DOHH2 (cell line): ENCODE measurements at regions not wholly inside any gene's neighbourhood (a gene's known extent, or its start where the extent isn't known, plus 50 kb on each side); places are given as distances from the start of the nearest gene placed in this dataset.

ENCODE experiments used
- H3F3A ChIP-seq: fragments of 200-600 bp; sonication (generic), shearing (Covaris generic); 2 replicates; pipeline ENCODE4 v1.6.0; 2016; ENCODE audit warnings: antibody characterized with exemption, mild to moderate bottlenecking; ENCODE audit not compliant: control insufficient read depth, insufficient read depth
- H3K27ac ChIP-seq: fragments of 200-600 bp; sonication (generic); 2 replicates; pipeline ENCODE4 v1.5.1; 2014; ENCODE audit warnings: low read depth, mild to moderate bottlenecking, low read length, moderate library complexity
- H3K27me3 ChIP-seq: fragments of 200-600 bp; sonication (generic); 2 replicates; pipeline ENCODE4 v1.6.1; 2014; ENCODE audit warnings: mild to moderate bottlenecking, low read length, mixed read lengths; ENCODE audit not compliant: control insufficient read depth
- H3K36me3 ChIP-seq: fragments of 200-600 bp; sonication (generic); 2 replicates; pipeline ENCODE4 v1.6.1; 2014; ENCODE audit warnings: mild to moderate bottlenecking, low read length, moderate library complexity, mixed read lengths; ENCODE audit not compliant: control insufficient read depth
- H3K4me1 ChIP-seq: fragments of 200-600 bp; sonication (generic); 2 replicates; pipeline ENCODE4 v1.6.1; 2014; ENCODE audit warnings: mild to moderate bottlenecking, low read length, mixed read lengths; ENCODE audit not compliant: control insufficient read depth
- H3K4me2 ChIP-seq: fragments of 200-600 bp; sonication (generic); 2 replicates; pipeline ENCODE4 v1.6.0; 2014; ENCODE audit warnings: mild to moderate bottlenecking, low read length, moderate library complexity
- H3K4me3 ChIP-seq: fragments of 200-600 bp; sonication (generic); 2 replicates; pipeline ENCODE4 v1.5.1; 2014; ENCODE audit warnings: mild to moderate bottlenecking, low read length, mixed read lengths
- H3K79me2 ChIP-seq: fragments of 200-600 bp; sonication (generic); 2 replicates; pipeline ENCODE4 v1.6.1; 2014; ENCODE audit warnings: mild to moderate bottlenecking, low read length, mixed read lengths; ENCODE audit not compliant: control insufficient read depth
- H3K9me2 ChIP-seq: fragments of 200-600 bp; sonication (generic); replicated peaks from 2 replicates; pipeline ENCODE4 v1.6.1; 2014; ENCODE audit warnings: mild to moderate bottlenecking, low read length, mixed read lengths; ENCODE audit not compliant: control insufficient read depth
- H3K9me3 ChIP-seq: fragments of 200-600 bp; sonication (generic); 2 replicates; pipeline ENCODE4 v1.6.1; 2014; ENCODE audit warnings: antibody characterized with exemption, low read length, mixed read lengths; ENCODE audit not compliant: control insufficient read depth, insufficient read depth
- H4K20me1 ChIP-seq: fragments of 200-600 bp; sonication (generic); 2 replicates; pipeline ENCODE4 v1.6.0; 2014; ENCODE audit warnings: low read depth, mild to moderate bottlenecking, antibody characterized with exemption, low read length, moderate library complexity; ENCODE audit not compliant: control insufficient read depth, insufficient read depth
- CTCF ChIP-seq: fragments of 200-600 bp; sonication (generic); IDR thresholded peaks from one replicate; pipeline ENCODE4 v1.5.1; 2014; ENCODE audit warnings: antibody characterized with exemption, mild to moderate bottlenecking, low read depth, low read length; ENCODE audit not compliant: poor library complexity, severe bottlenecking
- EZH2phosphoT487 ChIP-seq: fragments of 200-600 bp; sonication (generic); IDR thresholded peaks from 2 replicates; pipeline ENCODE4 v1.6.1; 2017; ENCODE audit warnings: borderline replicate concordance, mild to moderate bottlenecking, antibody characterized with exemption, low read length, moderate library complexity, mixed read lengths

GRCh38 chr18:71849407-71849806 is 694.7 kb downstream of the CBLN2 start:
- Histone ChIP-seq H3K4me2 (no peak overlapping the region), H4K20me1 (no peaks in the 10 kb centered on the region), H3K27me3 (no peaks in the 10 kb centered on the region), H3K9me3 (no peaks in the 10 kb centered on the region; the same call in 1 of the 2 replicates), H3K9me2 (no peaks in the 10 kb centered on the region), H3K4me3 (no peak overlapping the region), H3K79me2 (no peaks in the 10 kb centered on the region), H3K36me3 (no peaks in the 10 kb centered on the region), H3K4me1 (no peaks in the 10 kb centered on the region), H3K27ac (no peak overlapping the region), H3F3A (no peaks in the 10 kb centered on the region)
- TF ChIP-seq CTCF (peak; percentile 49), EZH2phosphoT487 (no peak)

- no peaks in the 10 kb centered on the region; the same call in 1 of the 2 replicates for H3K9me3 ChIP-seq
- H3K36me3 ChIP-seq, result no peaks in the 10 kb centered on the region
Measured at GRCh38 chr18:71846716-71847115, 697.4 kb downstream of the CBLN2 start.

GRCh38 chr18:71844814-71845213 is 699.3 kb downstream of the CBLN2 start:
- Histone ChIP-seq H3K4me1 (no peaks in the 10 kb centered on the region), H3F3A (no peaks in the 10 kb centered on the region), H3K4me2 (no peak overlapping the region), H3K79me2 (no peaks in the 10 kb centered on the region), H3K27ac (no peak overlapping the region), H3K4me3 (no peak overlapping the region), H3K9me2 (no peaks in the 10 kb centered on the region), H3K36me3 (no peaks in the 10 kb centered on the region), H3K27me3 (no peaks in the 10 kb centered on the region), H3K9me3 (no peaks in the 10 kb centered on the region), H4K20me1 (no peaks in the 10 kb centered on the region)
- no peak for TF ChIP-seq CTCF
- TF ChIP-seq EZH2phosphoT487, result no peak

More at GRCh38 chr18:71846716-71847115, 697.4 kb downstream of the CBLN2 start:
- Histone ChIP-seq H3K27me3 (no peaks in the 10 kb centered on the region), H3K9me2 (no peaks in the 10 kb centered on the region), H3K79me2 (no peaks in the 10 kb centered on the region), H3K27ac (no peak overlapping the region), H3F3A (no peaks in the 10 kb centered on the region), H3K4me1 (no peaks in the 10 kb centered on the region), H4K20me1 (no peaks in the 10 kb centered on the region), H3K4me3 (no peak overlapping the region), H3K4me2 (no peak overlapping the region)
- TF ChIP-seq EZH2phosphoT487 (no peak), CTCF (no peak)

GRCh38 chr18:71842666-71843065 is 701.5 kb downstream of the CBLN2 start:
- Histone ChIP-seq H3F3A (no peaks in the 10 kb centered on the region), H3K4me3 (no peak overlapping the region), H3K9me2 (no peaks in the 10 kb centered on the region), H3K27ac (no peak overlapping the region), H3K27me3 (no peaks in the 10 kb centered on the region), H3K79me2 (no peaks in the 10 kb centered on the region), H3K4me2 (no peak overlapping the region), H4K20me1 (no peaks in the 10 kb centered on the region), H3K9me3 (no peaks in the 10 kb centered on the region), H3K4me1 (no peaks in the 10 kb centered on the region), H3K36me3 (no peaks in the 10 kb centered on the region)
- TF ChIP-seq CTCF, result no peak
- no peak for TF ChIP-seq EZH2phosphoT487
